ENCODE measurements at regions not wholly inside any gene's neighbourhood (a gene's known extent, or its start where the extent isn't known, plus 50 kb on each side); places are given as distances from the start of the nearest gene placed in this dataset.

DNA sequence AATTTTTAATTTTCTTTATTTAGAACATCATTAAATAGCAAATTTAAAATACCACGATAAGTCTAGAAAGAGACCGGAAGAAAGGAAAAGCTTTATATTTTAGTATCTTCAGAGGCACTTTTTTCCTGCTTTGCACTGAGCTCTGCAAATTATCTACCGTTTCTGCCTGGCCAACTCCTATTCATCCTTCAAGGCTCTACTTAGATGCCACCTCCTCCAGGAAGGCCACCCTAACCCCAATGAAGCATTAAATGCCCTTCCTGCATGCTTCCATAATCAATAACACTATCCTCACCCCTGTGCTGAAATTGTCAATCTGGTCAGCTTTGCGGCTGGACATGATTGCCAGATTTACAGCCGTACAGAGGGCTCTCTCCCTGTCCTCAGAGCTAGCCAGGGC is 141.8 kb upstream of the CHST15 start:
- no peak for DNase-seq (ENCODE audit: low spot score)
- TF ChIP-seq, protein P1, sequence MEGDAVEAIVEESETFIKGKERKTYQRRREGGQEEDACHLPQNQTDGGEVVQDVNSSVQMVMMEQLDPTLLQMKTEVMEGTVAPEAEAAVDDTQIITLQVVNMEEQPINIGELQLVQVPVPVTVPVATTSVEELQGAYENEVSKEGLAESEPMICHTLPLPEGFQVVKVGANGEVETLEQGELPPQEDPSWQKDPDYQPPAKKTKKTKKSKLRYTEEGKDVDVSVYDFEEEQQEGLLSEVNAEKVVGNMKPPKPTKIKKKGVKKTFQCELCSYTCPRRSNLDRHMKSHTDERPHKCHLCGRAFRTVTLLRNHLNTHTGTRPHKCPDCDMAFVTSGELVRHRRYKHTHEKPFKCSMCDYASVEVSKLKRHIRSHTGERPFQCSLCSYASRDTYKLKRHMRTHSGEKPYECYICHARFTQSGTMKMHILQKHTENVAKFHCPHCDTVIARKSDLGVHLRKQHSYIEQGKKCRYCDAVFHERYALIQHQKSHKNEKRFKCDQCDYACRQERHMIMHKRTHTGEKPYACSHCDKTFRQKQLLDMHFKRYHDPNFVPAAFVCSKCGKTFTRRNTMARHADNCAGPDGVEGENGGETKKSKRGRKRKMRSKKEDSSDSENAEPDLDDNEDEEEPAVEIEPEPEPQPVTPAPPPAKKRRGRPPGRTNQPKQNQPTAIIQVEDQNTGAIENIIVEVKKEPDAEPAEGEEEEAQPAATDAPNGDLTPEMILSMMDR (IDR thresholded peaks at IDR 0.05; ENCODE audit: borderline replicate concordance, control extremely low read depth, extremely low read depth, insufficient read depth, missing control alignments): no peak
- in situ Hi-C loops (cut with MboI; ENCODE audit: low sequenced_read_pairs, unreplicated experiment): no loop called here

- DNase-seq (ENCODE audit: low spot score): no peak
- in situ Hi-C loops (cut with MboI; ENCODE audit: low sequenced_read_pairs, unreplicated experiment): no loop called here
- TF ChIP-seq, protein P1 (IDR thresholded peaks at IDR 0.05; ENCODE audit: borderline replicate concordance, control extremely low read depth, extremely low read depth, insufficient read depth, missing control alignments): no peak
Observed at GRCh38 chr10:124233546-124234138, 140.2 kb upstream of the CHST15 start.

DNA sequence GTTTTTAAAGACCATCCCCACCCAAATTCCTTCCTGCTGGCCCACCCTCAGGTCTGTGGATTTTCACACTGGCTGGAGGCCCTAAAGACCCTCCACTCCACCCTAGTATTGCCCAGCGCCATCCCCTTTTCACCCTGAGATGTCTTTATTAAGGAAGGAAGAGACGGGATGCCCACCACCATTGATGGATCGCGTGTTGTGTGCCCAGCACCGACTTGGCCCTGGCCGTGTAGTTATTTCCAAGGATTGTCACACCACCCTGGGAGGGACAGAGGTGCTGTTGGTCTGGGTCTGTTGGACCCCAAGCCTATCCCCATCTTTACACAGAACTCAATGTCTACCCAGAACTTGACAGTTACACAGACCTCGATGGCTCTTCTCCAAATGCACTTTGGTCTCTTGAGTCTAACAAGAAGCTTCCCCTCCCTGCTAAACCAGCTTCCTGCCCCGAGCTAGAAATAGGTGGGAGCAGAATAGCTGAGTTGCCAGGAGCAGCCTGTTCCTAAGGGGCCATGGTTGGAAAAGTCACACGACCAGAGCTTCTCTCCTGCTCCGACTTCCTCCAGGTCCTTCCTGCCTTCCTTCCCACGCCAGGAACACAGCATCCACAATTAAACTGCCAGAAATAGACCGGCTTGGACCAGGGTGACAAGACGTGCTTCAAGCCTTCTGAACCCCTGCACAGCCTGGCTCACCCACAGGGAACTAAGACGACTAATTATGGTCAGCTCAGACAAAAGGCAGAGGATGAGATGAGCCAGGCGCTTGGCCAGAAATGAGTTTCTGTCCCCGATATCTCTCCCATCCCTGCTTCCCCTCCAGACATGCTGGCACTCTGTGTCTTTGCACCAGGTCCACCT is 139.5 kb upstream of the CHST15 start:
- TF ChIP-seq, protein P1 (IDR thresholded peaks at IDR 0.05; ENCODE audit: borderline replicate concordance, control extremely low read depth, extremely low read depth, insufficient read depth, missing control alignments): no peak
- DNase-seq (ENCODE audit: low spot score): no peak
- in situ Hi-C loops (cut with MboI; ENCODE audit: low sequenced_read_pairs, unreplicated experiment): no loop called here

- in situ Hi-C loops (cut with MboI; ENCODE audit: low sequenced_read_pairs, unreplicated experiment): no loop called here
- TF ChIP-seq, protein P1 (IDR thresholded peaks at IDR 0.05; ENCODE audit: borderline replicate concordance, control extremely low read depth, extremely low read depth, insufficient read depth, missing control alignments): no peak
- DNase-seq (ENCODE audit: low spot score): peak; percentile 44
Observed at GRCh38 chr10:124231168-124232155, 138.1 kb upstream of the CHST15 start.

DNA sequence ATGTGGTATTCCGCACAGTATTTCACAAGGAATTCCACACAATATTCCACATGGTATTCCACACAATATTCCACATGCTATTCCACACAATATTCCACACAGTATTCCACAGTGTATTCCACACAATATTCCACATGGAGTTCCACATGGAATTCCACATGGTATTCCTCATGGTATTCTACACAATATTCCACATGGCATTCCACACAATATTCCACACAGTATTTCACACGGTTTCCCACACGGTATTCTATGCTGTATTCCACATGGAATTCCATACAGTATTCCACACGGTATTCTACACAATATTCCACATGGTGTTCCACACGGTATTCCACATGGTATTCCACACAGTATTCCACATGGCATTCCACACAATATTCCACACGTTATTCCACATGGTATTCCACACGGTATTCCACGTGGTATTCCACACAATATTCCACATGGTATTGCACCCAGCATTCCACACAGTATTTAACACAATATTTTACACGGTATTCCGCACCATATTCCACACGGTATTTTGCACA is 137.3 kb upstream of the CHST15 start:
- no peak for DNase-seq (ENCODE audit: low spot score)
- in situ Hi-C loops (cut with MboI; ENCODE audit: low sequenced_read_pairs, unreplicated experiment): no loop called here
- TF ChIP-seq, protein P1 (IDR thresholded peaks at IDR 0.05; ENCODE audit: borderline replicate concordance, control extremely low read depth, extremely low read depth, insufficient read depth, missing control alignments): no peak

All from GM13976 (cell line).